ENCODE measurements at regions not wholly inside any gene's neighbourhood (a gene's known extent, or its start where the extent isn't known, plus 50 kb on each side); places are given as distances from the start of the nearest gene placed in this dataset.
A peak's percentile ranks its signal among the peaks of the same experiment; 100 is the strongest.
"Not testable (repeated sequence)": the region's sequence is repeated elsewhere in the genome, so short reads cannot be mapped to it uniquely, and the experiment has no call there.

- H3K36me3 Mint-ChIP-seq (ENCODE audit: insufficient read depth) = no peaks in the 10 kb centered on the region
- no peaks in the 10 kb centered on the region for H3K9me3 Mint-ChIP-seq
- ATAC-seq (replicated peaks) = peak; percentile 29
- H3K27me3 Mint-ChIP-seq = peaks cover 33 to 43% of the 10 kb centered on the region in 2 donors
- H3K27ac Mint-ChIP-seq = no peak overlapping the region
- no peaks in the 10 kb centered on the region for H3K4me1 Mint-ChIP-seq (ENCODE audit: low read depth in 2 of 2)
- DNase-seq = peak; percentile 47 to 57 (median 57)
- no peak overlapping the region for H3K4me3 Mint-ChIP-seq
These were observed 130.3 kb upstream of the LSM14A start for GRCh38 chr19:34041925-34042521.

GRCh38 chr19:34044021-34044420, 128.3 kb upstream of the LSM14A start:
- Mint-ChIP-seq H3K9me3 (no peaks in the 10 kb centered on the region), H3K4me3 (no peak overlapping the region), H3K36me3 (ENCODE audit: insufficient read depth) (no peaks in the 10 kb centered on the region), H3K4me1 (ENCODE audit: low read depth in 2 of 2) (no peaks in the 10 kb centered on the region), H3K27ac (no peak overlapping the region), H3K27me3 (peaks cover 32 to 50% of the 10 kb centered on the region in 2 donors)
- no peak for DNase-seq
- no peak for ATAC-seq (replicated peaks)

DNA sequence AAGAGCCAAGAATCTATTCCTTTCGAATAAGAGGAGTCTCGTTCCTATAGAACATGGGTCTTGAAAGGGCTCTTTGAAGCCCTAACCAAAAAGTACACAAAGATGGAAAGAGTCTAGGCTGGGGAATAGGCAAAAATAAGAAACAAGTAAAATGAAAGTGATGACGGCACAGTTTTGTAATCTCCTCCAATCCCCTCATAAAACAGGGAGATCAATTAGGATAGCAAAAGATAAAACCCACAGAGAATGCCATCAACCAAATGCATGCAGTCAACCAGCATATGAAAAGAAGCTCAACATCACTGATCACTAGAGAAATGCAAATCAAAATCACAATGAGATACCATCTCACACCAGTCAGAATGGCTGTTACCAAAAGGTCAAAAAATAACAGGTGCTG, 122.4 kb upstream of the LSM14A start:
- ATAC-seq (replicated peaks) = no peak
- Mint-ChIP-seq H3K4me3 (no peak overlapping the region), H3K9me3 (no peaks in the 10 kb centered on the region), H3K27me3 (peaks cover 31 to 36% of the 10 kb centered on the region in 2 donors), H3K27ac (no peak overlapping the region), H3K36me3 (ENCODE audit: insufficient read depth) (no peaks in the 10 kb centered on the region), H3K4me1 (ENCODE audit: low read depth in 2 of 2) (no peaks in the 10 kb centered on the region)
- no peak for DNase-seq

- not testable (repeated sequence) for H3K4me1 Mint-ChIP-seq (ENCODE audit: low read depth in 2 of 2); H3K36me3 Mint-ChIP-seq (ENCODE audit: insufficient read depth); H3K9me3 Mint-ChIP-seq; ATAC-seq (replicated peaks); DNase-seq; H3K4me3 Mint-ChIP-seq; H3K27ac Mint-ChIP-seq
- H3K27me3 Mint-ChIP-seq = peaks cover 31 to 32% of the 10 kb centered on the region in 2 donors
These were observed 121.9 kb upstream of the LSM14A start for GRCh38 chr19:34050430-34050829.

DNA sequence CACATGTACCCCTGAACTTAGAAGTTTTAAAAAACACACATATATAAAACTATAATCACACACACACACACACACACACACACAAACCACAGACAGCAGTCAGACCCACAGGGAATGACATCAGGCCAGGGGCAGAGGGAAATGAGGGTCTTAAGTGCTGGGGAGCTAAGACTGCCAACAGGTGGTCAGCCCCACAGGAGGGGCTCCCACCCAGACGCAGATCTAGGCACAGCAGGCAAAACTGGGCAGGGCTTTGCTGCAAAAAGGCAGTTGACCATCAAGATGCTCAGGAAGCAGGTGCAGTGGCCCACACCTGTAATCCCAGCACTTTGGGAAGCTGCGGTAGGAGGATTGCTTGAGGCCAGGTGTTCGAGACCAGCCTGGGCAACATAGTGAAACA, 121.0 kb upstream of the LSM14A start:
- ATAC-seq (replicated peaks) (no peak), DNase-seq (no peak)
- Mint-ChIP-seq H3K9me3 (no peaks in the 10 kb centered on the region), H3K27ac (no peak overlapping the region), H3K4me1 (ENCODE audit: low read depth in 2 of 2) (no peaks in the 10 kb centered on the region), H3K4me3 (no peak overlapping the region), H3K27me3 (peaks cover 31 to 32% of the 10 kb centered on the region in 2 donors), H3K36me3 (ENCODE audit: insufficient read depth) (no peaks in the 10 kb centered on the region)

GRCh38 chr19:34057155-34057554, 115.1 kb upstream of the LSM14A start:
- no peaks in the 10 kb centered on the region for H3K4me1 Mint-ChIP-seq (ENCODE audit: low read depth in 2 of 2)
- H3K36me3 Mint-ChIP-seq (ENCODE audit: insufficient read depth) = no peaks in the 10 kb centered on the region
- H3K27ac Mint-ChIP-seq = no peak overlapping the region
- no peak for ATAC-seq (replicated peaks)
- H3K9me3 Mint-ChIP-seq = no peaks in the 10 kb centered on the region
- no peak for DNase-seq
- no peak overlapping the region for H3K4me3 Mint-ChIP-seq
- peaks cover 8 to 17% of the 10 kb centered on the region in 2 donors for H3K27me3 Mint-ChIP-seq

- H3K36me3 Mint-ChIP-seq (ENCODE audit: insufficient read depth) = no peaks in the 10 kb centered on the region
- H3K4me1 Mint-ChIP-seq (ENCODE audit: low read depth in 2 of 2) = peaks cover 0 to 3% of the 10 kb centered on the region in 2 donors
- ATAC-seq (replicated peaks) = no peak
- no peak overlapping the region for H3K4me3 Mint-ChIP-seq
- no peaks in the 10 kb centered on the region for H3K9me3 Mint-ChIP-seq
- DNase-seq = no peak
- peaks cover 33 to 37% of the 10 kb centered on the region in 2 donors for H3K27me3 Mint-ChIP-seq
- no peak overlapping the region for H3K27ac Mint-ChIP-seq
These were observed 106.2 kb upstream of the LSM14A start for GRCh38 chr19:34066007-34066643.

DNA sequence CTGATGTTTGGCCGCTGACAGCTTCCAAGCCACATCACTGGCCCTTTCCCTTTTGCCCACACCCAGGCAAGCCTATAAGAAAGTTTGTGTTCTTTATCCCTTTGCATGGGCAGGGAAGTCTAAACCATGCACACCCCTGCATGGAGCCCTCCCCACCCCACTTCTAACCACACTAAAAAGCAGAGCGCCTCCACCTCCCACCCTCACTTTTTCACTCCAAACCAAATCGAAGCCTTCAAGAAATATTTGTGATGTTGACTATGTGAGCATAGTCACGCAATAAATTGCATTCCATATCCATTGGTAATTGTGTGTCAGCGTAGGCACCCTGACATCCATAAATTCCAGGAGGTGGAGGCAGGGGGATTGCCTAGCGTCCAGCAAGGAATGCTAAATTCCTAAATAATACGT, 104.4 kb upstream of the LSM14A start:
- Mint-ChIP-seq H3K27ac (no peak overlapping the region), H3K36me3 (ENCODE audit: insufficient read depth) (no peaks in the 10 kb centered on the region), H3K27me3 (peaks cover 41 to 44% of the 10 kb centered on the region in 2 donors), H3K4me3 (no peak overlapping the region), H3K4me1 (ENCODE audit: low read depth in 2 of 2) (peaks cover 0 to 3% of the 10 kb centered on the region in 2 donors), H3K9me3 (no peaks in the 10 kb centered on the region)
- ATAC-seq (replicated peaks) (no peak), DNase-seq (no peak)

- Mint-ChIP-seq H3K4me3 (no peak overlapping the region), H3K4me1 (ENCODE audit: low read depth in 2 of 2) (no peaks in the 10 kb centered on the region), H3K27me3 (peaks cover 35 to 49% of the 10 kb centered on the region in 2 donors), H3K27ac (no peak overlapping the region), H3K36me3 (ENCODE audit: insufficient read depth) (peaks cover 3% of the 10 kb centered on the region), H3K9me3 (no peaks in the 10 kb centered on the region)
- DNase-seq (no peak), ATAC-seq (replicated peaks) (no peak)
These were observed 96.6 kb upstream of the LSM14A start for GRCh38 chr19:34075661-34076091.

GRCh38 chr19:34082289-34083077, 89.8 kb upstream of the LSM14A start:
- no peaks in the 10 kb centered on the region for H3K4me1 Mint-ChIP-seq (ENCODE audit: low read depth in 2 of 2)
- no peak overlapping the region for H3K4me3 Mint-ChIP-seq
- ATAC-seq (replicated peaks) = no peak
- no peaks in the 10 kb centered on the region for H3K9me3 Mint-ChIP-seq
- no peaks in the 10 kb centered on the region for H3K36me3 Mint-ChIP-seq (ENCODE audit: insufficient read depth)
- DNase-seq = no peak
- H3K27ac Mint-ChIP-seq = no peak overlapping the region
- H3K27me3 Mint-ChIP-seq = peaks cover 29 to 49% of the 10 kb centered on the region in 2 donors

DNA sequence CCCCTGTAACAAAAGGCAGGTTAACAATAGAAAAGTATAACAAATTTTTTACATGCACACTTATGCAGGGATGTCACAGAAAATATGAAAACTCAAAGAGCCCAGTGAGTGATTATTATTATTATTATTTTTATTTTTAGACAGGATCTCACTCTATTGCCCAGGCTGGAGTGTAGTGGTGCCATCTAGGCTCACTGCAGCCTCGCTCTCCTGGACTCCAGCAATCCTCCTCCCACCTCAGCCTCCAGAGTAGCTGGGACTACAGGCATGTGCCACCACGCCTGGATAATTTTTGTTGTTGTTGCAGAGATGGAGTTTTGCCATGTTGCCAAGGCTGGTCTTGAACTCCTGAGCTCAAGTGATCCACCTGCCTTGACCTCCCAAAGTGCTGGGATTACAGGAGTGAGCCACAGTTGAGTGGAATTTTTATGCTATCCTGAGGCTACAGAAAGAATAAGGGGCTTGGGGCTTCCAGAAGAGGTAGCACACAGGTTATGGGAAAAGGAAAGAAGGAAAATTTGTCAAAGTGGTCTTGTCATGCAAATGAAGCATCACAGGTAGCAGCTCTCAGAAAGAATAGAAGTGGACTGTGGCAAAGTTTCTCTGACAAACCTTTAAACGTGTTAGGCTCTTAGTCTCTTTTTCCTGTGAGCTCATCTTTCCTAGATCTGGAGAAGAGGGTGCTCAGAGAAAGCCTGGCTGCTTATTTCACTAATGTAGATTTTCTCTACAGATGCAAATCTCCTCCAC, 87.7 kb upstream of the LSM14A start:
- Mint-ChIP-seq H3K27me3 (peaks cover 24 to 62% of the 10 kb centered on the region in 2 donors), H3K27ac (no peak overlapping the region), H3K9me3 (no peaks in the 10 kb centered on the region), H3K36me3 (ENCODE audit: insufficient read depth) (no peaks in the 10 kb centered on the region), H3K4me1 (ENCODE audit: low read depth in 2 of 2) (no peaks in the 10 kb centered on the region), H3K4me3 (no peak overlapping the region)
- DNase-seq (no peak), ATAC-seq (replicated peaks) (no peak)

DNA sequence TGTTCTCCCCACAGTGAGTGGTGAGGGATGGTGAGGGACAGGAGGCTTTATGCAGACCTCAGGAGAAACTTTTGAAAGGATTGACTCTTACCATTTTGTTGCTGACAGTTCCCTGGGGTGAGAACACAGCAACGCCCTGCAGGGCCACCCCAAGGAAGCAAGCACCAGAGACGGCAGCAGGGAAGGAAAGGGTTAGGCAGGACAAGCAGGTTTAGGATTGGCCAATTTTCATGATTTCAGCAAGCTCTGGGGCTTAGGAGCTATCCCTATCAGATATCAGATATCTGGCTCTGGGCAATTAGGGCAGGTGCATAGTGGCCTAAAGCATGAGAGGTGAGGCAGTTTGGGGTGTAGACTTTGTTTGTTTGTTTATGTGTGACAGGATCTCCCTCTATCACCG, 87.0 kb upstream of the LSM14A start:
- H3K9me3 Mint-ChIP-seq = no peaks in the 10 kb centered on the region
- no peaks in the 10 kb centered on the region for H3K36me3 Mint-ChIP-seq (ENCODE audit: insufficient read depth)
- no peak overlapping the region for H3K27ac Mint-ChIP-seq
- ATAC-seq (replicated peaks) (no peak), DNase-seq (no peak)
- peaks cover 26 to 69% of the 10 kb centered on the region in 2 donors for H3K27me3 Mint-ChIP-seq
- no peak overlapping the region for H3K4me3 Mint-ChIP-seq
- H3K4me1 Mint-ChIP-seq (ENCODE audit: low read depth in 2 of 2) = no peaks in the 10 kb centered on the region

GRCh38 chr19:34088292-34088691, 84.0 kb upstream of the LSM14A start:
- ATAC-seq (replicated peaks) = no peak
- H3K4me1 Mint-ChIP-seq (ENCODE audit: low read depth in 2 of 2) = no peaks in the 10 kb centered on the region
- H3K4me3 Mint-ChIP-seq = no peak overlapping the region
- no peak for DNase-seq
- H3K36me3 Mint-ChIP-seq (ENCODE audit: insufficient read depth) = no peaks in the 10 kb centered on the region
- H3K9me3 Mint-ChIP-seq = no peaks in the 10 kb centered on the region
- no peak overlapping the region for H3K27ac Mint-ChIP-seq
- peaks cover 17 to 60% of the 10 kb centered on the region in 2 donors for H3K27me3 Mint-ChIP-seq

Data from effector memory CD8-positive, alpha-beta T cell (primary cell).